GM12892 (cell line): ENCODE measurements at regions not wholly inside any gene's neighbourhood (a gene's known extent, or its start where the extent isn't known, plus 50 kb on each side); places are given as distances from the start of the nearest gene placed in this dataset.

Experiments used
- POLR2A ChIP-seq: IDR thresholded peaks from 2 replicates; pipeline ENCODE4 v1.6.1; 2011; ENCODE audit warnings: low read depth, low read length, control low read depth
- POLR2AphosphoS5 ChIP-seq: IDR thresholded peaks from 2 replicates; pipeline ENCODE4 v1.6.1; 2011; ENCODE audit warnings: low read depth, low read length, control low read depth
- TAF1 ChIP-seq: IDR thresholded peaks from 2 replicates; pipeline ENCODE4 v1.6.1; 2011; ENCODE audit warnings: low read depth, mild to moderate bottlenecking, control low read depth, low read length, borderline replicate concordance

GRCh38 chr1:119285482-119285881 lies 83.1 kb upstream of the HAO2 start:
- TF ChIP-seq POLR2AphosphoS5: no peak
- TF ChIP-seq TAF1: no peak
- TF ChIP-seq POLR2A: no peak
